Naive thymus-derived CD4-positive, alpha-beta T cell (primary cell): ENCODE measurements at regions not wholly inside any gene's neighbourhood (a gene's known extent, or its start where the extent isn't known, plus 50 kb on each side); places are given as distances from the start of the nearest gene placed in this dataset.

Experiments
- ATAC-seq: fragments of 150-1000 bp; cut with Tn5 transposase; 2 replicates; pipeline ENCODE4 v1.10.0; 2021; ENCODE audit warnings: mild to moderate bottlenecking, moderate library complexity
- CTCF ChIA-PET: fragments of 350-600 bp; sonication (Branson Sonifier 250); formaldehyde crosslinking; loops from one replicate; lab custom pipeline; 2021; ENCODE audit warnings: antibody characterized with exemption; lab: Charles Lee
- POLR2A ChIA-PET: fragments of 350-600 bp; sonication (Branson Sonifier 250); formaldehyde crosslinking; loops from one replicate; lab custom pipeline; 2021; ENCODE audit warnings: antibody characterized with exemption, inconsistent platforms; lab: Charles Lee
- DNase-seq, 9 donors: peaks; one replicate each; pipeline versions ENCODE4 v3.0.0 to v3.0.0-alpha.2; 2020 to 2022; ENCODE audit warnings: mixed read lengths in 1 of 9
- H3K27ac ChIP-seq: one replicate; pipeline ENCODE4 v1.7.0; 2013; ENCODE audit warnings: mild to moderate bottlenecking, low read depth, low read length, moderate library complexity
- H3K27me3 ChIP-seq, 2 donors: one replicate each; pipeline ENCODE4 v1.7.0; 2013; ENCODE audit warnings: low read length in 2 of 2, mild to moderate bottlenecking in 2 of 2, moderate library complexity in 2 of 2; ENCODE audit not compliant: control insufficient read depth in 2 of 2, insufficient read depth in 2 of 2
- H3K36me3 ChIP-seq, 3 experiments: 1 replicate in 2 of 3; 2 replicates in 1 of 3; pipeline ENCODE4 v1.7.0; 2013; ENCODE audit warnings: low read length in 3 of 3, mild to moderate bottlenecking in 3 of 3, moderate library complexity in 1 of 3; ENCODE audit not compliant: insufficient read depth in 3 of 3, control insufficient read depth in 2 of 3
- H3K4me1 ChIP-seq, 2 donors: one replicate each; pipeline ENCODE4 v1.7.0; 2013; ENCODE audit warnings: low read length in 2 of 2, mild to moderate bottlenecking in 2 of 2, moderate library complexity in 1 of 2; ENCODE audit not compliant: control insufficient read depth in 2 of 2, insufficient read depth in 2 of 2
- H3K4me3 ChIP-seq: 2 replicates; pipeline ENCODE4 v1.7.0; 2013; ENCODE audit warnings: mild to moderate bottlenecking, low read length
- H3K9me3 ChIP-seq, 3 experiments: 1 replicate in 2 of 3; 2 replicates in 1 of 3; pipeline ENCODE4 v1.7.0; 2013; ENCODE audit warnings: low read length in 3 of 3; ENCODE audit not compliant: control insufficient read depth in 2 of 3
- H3K27ac Mint-ChIP-seq, 9 donors: one replicate each; pipeline ENCODE4 v1.8.0; 2020 to 2022; ENCODE audit warnings: mixed read lengths in 9 of 9, mild to moderate bottlenecking in 8 of 9, moderate library complexity in 5 of 9, inconsistent platforms in 2 of 9
- H3K27me3 Mint-ChIP-seq, 5 donors: one replicate each; pipeline ENCODE4 v1.8.0; 2021 to 2022; ENCODE audit warnings: mixed read lengths in 5 of 5, mild to moderate bottlenecking in 1 of 5
- H3K36me3 Mint-ChIP-seq, 5 donors: one replicate each; pipeline ENCODE4 v1.8.0; 2020 to 2022; ENCODE audit warnings: mixed read lengths in 5 of 5, mild to moderate bottlenecking in 3 of 5, inconsistent platforms in 1 of 5
- H3K4me1 Mint-ChIP-seq, 7 donors: one replicate each; pipeline ENCODE4 v1.8.0; 2020 to 2022; ENCODE audit warnings: mixed read lengths in 7 of 7, mild to moderate bottlenecking in 3 of 7, inconsistent platforms in 1 of 7
- H3K4me3 Mint-ChIP-seq, 10 donors: one replicate each; pipeline ENCODE4 v1.8.0; 2020 to 2022; ENCODE audit warnings: mild to moderate bottlenecking in 10 of 10, mixed read lengths in 10 of 10, moderate library complexity in 6 of 10, inconsistent platforms in 2 of 10
- H3K9me3 Mint-ChIP-seq, 11 donors: one replicate each; pipeline ENCODE4 v1.8.0; 2020 to 2022; ENCODE audit warnings: mixed read lengths in 11 of 11, mild to moderate bottlenecking in 4 of 11, inconsistent platforms in 1 of 11, moderate library complexity in 1 of 11
- intact Hi-C, 2 donors: fragments of 100-400 bp; cut with micrococcal nuclease; formaldehyde crosslinking; loops; one replicate each; pipeline ENCODE4 v1.15.1; 2023

GRCh38 chr6:6729971-6730370 is 141.5 kb downstream of the LY86 start:
- no peak overlapping the region for H3K4me3 Mint-ChIP-seq
- peaks cover 0 to 52% (median 15%) of the 10 kb centered on the region in 5 donors for H3K27me3 Mint-ChIP-seq
- POLR2A ChIA-PET = interaction anchor here (0.9 kb wide), 1 partner anchor 9 kb away, joined by 3 read pairs; no protein-coding TSS in a partner anchor
- H3K9me3 ChIP-seq = no peaks in the 10 kb centered on the region
- no peak for DNase-seq
- peaks cover 0 to 11% (median 5%) of the 10 kb centered on the region in 7 donors for H3K4me1 Mint-ChIP-seq
- no peak overlapping the region for H3K27ac Mint-ChIP-seq
- intact Hi-C loops = no loop called here
- no peaks in the 10 kb centered on the region for H3K9me3 Mint-ChIP-seq
- H3K27ac ChIP-seq = no peak overlapping the region
- H3K36me3 ChIP-seq = no peaks in the 10 kb centered on the region
- ATAC-seq = no peak
- H3K27me3 ChIP-seq = no peaks in the 10 kb centered on the region
- no peak overlapping the region for H3K4me3 ChIP-seq
- CTCF ChIA-PET = interaction anchor here (0.8 to 1.0 kb wide), 2 partner anchors 15 to 574 kb away, joined by 3 read pairs; no protein-coding TSS in a partner anchor
- H3K36me3 Mint-ChIP-seq = peaks cover 0 to 2% (median 0%) of the 10 kb centered on the region in 5 donors
- H3K4me1 ChIP-seq = peaks cover 0 to 1% of the 10 kb centered on the region in 2 donors

DNA sequence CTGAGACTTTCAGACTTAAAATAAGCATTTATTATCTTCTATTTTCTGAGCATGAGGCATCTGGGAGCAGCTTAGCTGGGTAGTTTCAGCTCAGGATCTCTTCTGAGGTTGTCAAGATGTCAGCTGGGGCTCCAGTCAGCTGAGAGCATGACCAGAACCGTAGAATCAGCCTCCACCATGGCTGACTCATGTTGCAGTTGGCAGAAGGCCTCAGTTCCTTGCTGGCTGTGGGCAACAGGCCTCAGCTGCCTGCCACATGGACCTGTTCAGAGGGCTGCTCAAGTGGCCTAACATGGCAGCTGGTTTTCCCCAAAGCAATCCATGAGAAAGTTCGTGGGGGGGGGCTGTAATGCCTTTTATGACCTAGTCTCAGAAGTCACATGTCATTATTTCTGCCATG is 142.3 kb downstream of the LY86 start:
- CTCF ChIA-PET = no interaction called here

DNA sequence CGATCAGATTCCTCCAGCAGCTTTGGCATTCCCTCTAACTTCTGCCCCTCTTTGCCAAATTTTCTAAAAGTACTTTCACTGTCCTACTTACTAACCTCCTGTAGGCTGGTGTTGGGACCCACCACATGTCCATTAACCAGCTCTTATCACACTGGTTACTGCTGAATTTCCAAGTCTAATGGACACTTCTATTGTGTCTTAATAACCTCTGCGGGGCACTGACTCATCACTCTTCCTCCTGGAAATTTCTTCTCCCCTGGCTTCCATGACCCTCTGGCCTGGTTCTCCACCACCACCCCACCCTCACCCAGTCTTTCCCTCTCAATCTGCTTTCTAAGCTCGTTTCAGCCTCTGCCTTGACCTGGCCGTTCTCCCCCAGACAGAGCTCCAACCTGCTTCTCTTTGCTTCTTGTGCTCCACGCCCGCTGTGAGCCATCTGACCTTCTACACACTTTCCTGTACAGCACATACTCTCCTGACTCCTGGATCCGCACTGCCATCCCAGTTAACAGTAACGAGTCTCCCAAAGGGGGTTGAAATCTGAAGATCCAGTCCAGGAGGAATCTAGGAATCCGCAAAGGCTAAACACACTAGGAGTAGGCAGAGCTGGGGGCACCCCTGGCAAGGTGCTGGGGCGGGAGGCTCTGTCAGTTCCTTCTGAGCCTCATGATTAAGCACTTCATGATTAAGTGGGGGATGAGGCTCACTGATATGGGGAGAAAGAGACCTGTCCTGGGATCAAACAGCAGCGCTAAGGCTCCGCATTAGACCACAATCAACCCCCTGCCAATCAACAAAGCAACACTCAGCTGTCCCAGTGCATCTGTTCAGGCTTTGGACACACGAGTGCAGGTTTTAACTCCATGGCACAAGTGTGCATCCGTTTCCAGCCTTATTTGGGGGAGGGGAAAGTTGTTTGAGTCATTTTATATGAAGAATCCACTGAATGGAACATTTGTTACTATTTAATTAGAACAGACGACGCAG is 146.3 kb downstream of the LY86 start:
- H3K4me1 ChIP-seq = no peaks in the 10 kb centered on the region
- H3K36me3 ChIP-seq = no peaks in the 10 kb centered on the region
- no peaks in the 10 kb centered on the region for H3K9me3 Mint-ChIP-seq
- H3K4me3 Mint-ChIP-seq = no peak overlapping the region
- no peaks in the 10 kb centered on the region for H3K36me3 Mint-ChIP-seq
- H3K4me3 ChIP-seq = no peak overlapping the region
- peak overlapping the region in 1 of 9 donors; percentile 74 for H3K27ac Mint-ChIP-seq
- POLR2A ChIA-PET = no interaction called here
- no peaks in the 10 kb centered on the region for H3K27me3 ChIP-seq
- intact Hi-C loops = no loop called here
- no peak overlapping the region for H3K27ac ChIP-seq
- DNase-seq (no peak), ATAC-seq (no peak)
- CTCF ChIA-PET = no interaction called here
- H3K9me3 ChIP-seq = no peaks in the 10 kb centered on the region
- H3K27me3 Mint-ChIP-seq = peaks cover 13 to 70% (median 27%) of the 10 kb centered on the region in 5 donors
- peaks cover 0 to 5% (median 0%) of the 10 kb centered on the region in 7 donors for H3K4me1 Mint-ChIP-seq

More for the DNA sequence above, 142.3 kb downstream of the LY86 start:
- DNase-seq (no peak), ATAC-seq (no peak)
- POLR2A ChIA-PET = no interaction called here
- H3K27me3 ChIP-seq = no peaks in the 10 kb centered on the region
- H3K4me1 Mint-ChIP-seq = peaks cover 0 to 7% (median 2%) of the 10 kb centered on the region in 7 donors
- H3K27ac ChIP-seq = no peak overlapping the region
- H3K9me3 ChIP-seq = no peaks in the 10 kb centered on the region
- H3K36me3 Mint-ChIP-seq = peaks cover 0 to 2% (median 0%) of the 10 kb centered on the region in 5 donors
- H3K36me3 ChIP-seq = no peaks in the 10 kb centered on the region
- H3K9me3 Mint-ChIP-seq = no peaks in the 10 kb centered on the region
- no peak overlapping the region for H3K4me3 ChIP-seq
- H3K27ac Mint-ChIP-seq = no peak overlapping the region
- no peaks in the 10 kb centered on the region for H3K4me1 ChIP-seq
- intact Hi-C loops = no loop called here
- peaks cover 0 to 54% (median 15%) of the 10 kb centered on the region in 5 donors for H3K27me3 Mint-ChIP-seq
- no peak overlapping the region for H3K4me3 Mint-ChIP-seq

GRCh38 chr6:6736791-6737654 is 148.5 kb downstream of the LY86 start:
- H3K27ac Mint-ChIP-seq = no peak overlapping the region
- H3K27me3 Mint-ChIP-seq = peaks cover 13 to 73% (median 27%) of the 10 kb centered on the region in 5 donors
- no peaks in the 10 kb centered on the region for H3K4me1 ChIP-seq
- H3K4me3 Mint-ChIP-seq = peak overlapping the region in 3 of 10 donors; percentile 10 to 35 (median 12)
- H3K27me3 ChIP-seq = no peaks in the 10 kb centered on the region
- no peak overlapping the region for H3K27ac ChIP-seq
- ChIA-PET POLR2A (no interaction called here), CTCF (no interaction called here)
- intact Hi-C loops = no loop called here
- no peaks in the 10 kb centered on the region for H3K9me3 Mint-ChIP-seq
- no peaks in the 10 kb centered on the region for H3K9me3 ChIP-seq
- peaks cover 0 to 5% (median 0%) of the 10 kb centered on the region in 7 donors for H3K4me1 Mint-ChIP-seq
- no peaks in the 10 kb centered on the region for H3K36me3 Mint-ChIP-seq
- ATAC-seq (no peak), DNase-seq (no peak)
- no peak overlapping the region for H3K4me3 ChIP-seq
- no peaks in the 10 kb centered on the region for H3K36me3 ChIP-seq

DNA sequence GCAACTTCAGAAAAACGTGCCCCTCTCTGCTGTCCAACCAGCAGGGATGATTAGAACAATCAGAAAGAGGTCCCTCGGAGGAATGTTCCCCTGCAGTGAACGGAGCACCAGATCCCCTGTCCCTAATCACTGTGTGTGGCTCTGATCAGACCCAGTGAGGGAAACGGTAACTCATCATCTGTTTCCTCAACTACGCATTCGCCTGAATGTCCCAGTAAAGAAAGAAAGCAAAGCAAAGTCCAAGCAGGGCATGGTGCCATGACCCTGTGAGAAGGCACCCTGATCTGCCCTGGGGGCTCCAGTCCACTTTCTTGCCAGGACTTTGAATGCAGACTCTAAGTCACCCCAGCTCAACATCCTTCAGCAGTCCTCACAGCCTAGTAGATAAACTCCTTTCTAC is 149.2 kb downstream of the LY86 start:
- DNase-seq = no peak
- no peak for ATAC-seq
- Mint-ChIP-seq H3K27me3 (peaks cover 13 to 72% (median 26%) of the 10 kb centered on the region in 5 donors), H3K4me3 (no peak overlapping the region), H3K36me3 (no peaks in the 10 kb centered on the region), H3K4me1 (peaks cover 0 to 8% (median 0%) of the 10 kb centered on the region in 7 donors), H3K9me3 (no peaks in the 10 kb centered on the region), H3K27ac (no peak overlapping the region)
- no peaks in the 10 kb centered on the region for H3K4me1 ChIP-seq
- no peak overlapping the region for H3K27ac ChIP-seq
- H3K9me3 ChIP-seq = no peaks in the 10 kb centered on the region
- H3K27me3 ChIP-seq = no peaks in the 10 kb centered on the region
- ChIA-PET CTCF (interaction anchor here (1.2 to 2.2 kb wide), 2 partner anchors 14 to 15 kb away, joined by 3 to 7 read pairs; no protein-coding TSS in a partner anchor), POLR2A (no interaction called here)
- H3K4me3 ChIP-seq = no peak overlapping the region
- H3K36me3 ChIP-seq = no peaks in the 10 kb centered on the region
- intact Hi-C loops = no loop called here

- intact Hi-C loops = no loop called here
- Histone ChIP-seq H3K4me1 (no peaks in the 10 kb centered on the region), H3K27me3 (no peaks in the 10 kb centered on the region), H3K4me3 (no peak overlapping the region), H3K36me3 (no peaks in the 10 kb centered on the region), H3K27ac (no peak overlapping the region), H3K9me3 (no peaks in the 10 kb centered on the region)
- ATAC-seq = no peak
- peaks cover 10 to 73% (median 22%) of the 10 kb centered on the region in 5 donors for H3K27me3 Mint-ChIP-seq
- no peak for DNase-seq
- no peaks in the 10 kb centered on the region for H3K36me3 Mint-ChIP-seq
- H3K9me3 Mint-ChIP-seq = no peaks in the 10 kb centered on the region
- H3K4me3 Mint-ChIP-seq = peak overlapping the region in 1 of 10 donors; percentile 9
- H3K4me1 Mint-ChIP-seq = peaks cover 0 to 8% (median 0%) of the 10 kb centered on the region in 7 donors
- ChIA-PET CTCF (interaction anchor here (1.2 to 2.2 kb wide), 2 partner anchors 14 to 15 kb away, joined by 3 to 7 read pairs; no protein-coding TSS in a partner anchor), POLR2A (interaction anchor here (1.0 kb wide), 1 partner anchor 9 kb away, joined by 3 read pairs; no protein-coding TSS in a partner anchor)
- no peak overlapping the region for H3K27ac Mint-ChIP-seq
Measured at GRCh38 chr6:6738108-6738507, 149.6 kb downstream of the LY86 start.
